GM13977 (cell line): ENCODE measurements at regions not wholly inside any gene's neighbourhood (a gene's known extent, or its start where the extent isn't known, plus 50 kb on each side); places are given as distances from the start of the nearest gene placed in this dataset.

Source experiments
- DNase-seq: peaks from one replicate; pipeline ENCODE4 v3.0.0; 2012; ENCODE audit warnings: low spot score
- in situ Hi-C: fragments of 300-500 bp; cut with MboI; formaldehyde crosslinking; loops from one replicate; pipeline ENCODE4 v1.12.0; 2022; ENCODE audit warnings: low sequenced_read_pairs, low pct_unique_long_range_greater_than_20kb, mixed read lengths, inconsistent platforms; ENCODE audit not compliant: unreplicated experiment
- TF ChIP-seq, protein P1 (sequence below): IDR thresholded peaks from 2 replicates; pipeline ENCODE4 v1.5.1; 2012; ENCODE audit warnings: mild to moderate bottlenecking, control low read depth; ENCODE audit not compliant: insufficient read depth; ENCODE audit errors: extremely low read depth, missing control alignments

DNA sequence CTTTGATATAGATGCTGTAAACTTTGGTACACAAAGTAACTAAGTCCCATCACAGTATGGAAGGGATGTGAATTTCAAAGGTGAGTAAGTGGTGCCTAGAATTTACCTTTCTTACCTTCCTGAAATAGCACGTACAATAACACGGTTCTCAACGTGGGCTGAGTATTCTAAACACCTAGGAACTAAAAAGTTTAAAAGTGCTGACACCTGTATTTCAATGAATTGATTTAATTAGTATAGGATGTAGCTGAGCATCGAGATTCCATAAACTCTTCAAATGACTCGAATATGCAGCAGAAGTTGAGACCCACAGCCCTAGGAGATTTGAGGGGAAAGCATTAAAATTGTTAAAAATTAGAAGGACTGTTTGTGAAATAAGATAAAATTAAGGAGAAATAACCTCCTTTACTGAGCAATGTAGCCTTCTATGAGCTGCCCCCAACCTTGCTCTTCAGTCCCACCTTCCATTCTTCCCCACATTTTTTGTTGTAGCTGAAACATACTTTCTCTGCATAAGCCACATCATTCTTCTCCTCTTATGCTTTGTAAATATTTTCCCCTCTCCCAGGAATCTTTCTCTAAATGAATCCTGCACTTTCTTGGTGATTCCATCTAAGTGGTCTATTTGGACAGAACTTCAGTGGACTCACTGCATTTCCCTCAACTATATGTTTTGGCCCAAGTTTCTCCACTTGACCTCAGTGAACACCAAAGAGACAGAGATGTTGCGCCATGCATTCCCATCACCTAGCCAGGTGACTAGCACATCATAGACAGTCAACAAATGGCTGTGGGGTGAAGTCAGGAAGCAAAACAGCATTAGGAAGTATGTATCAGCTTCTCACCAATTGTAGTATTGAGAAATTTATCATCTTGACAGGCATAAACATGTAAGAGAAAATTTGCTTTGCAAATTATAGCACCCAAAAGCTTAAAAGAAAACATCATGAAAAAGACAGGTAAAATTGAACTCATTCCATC is 156.5 kb upstream of the TAS2R1 start:
- in situ Hi-C loops = no loop called here
- no peak for DNase-seq
- TF ChIP-seq, protein P1, sequence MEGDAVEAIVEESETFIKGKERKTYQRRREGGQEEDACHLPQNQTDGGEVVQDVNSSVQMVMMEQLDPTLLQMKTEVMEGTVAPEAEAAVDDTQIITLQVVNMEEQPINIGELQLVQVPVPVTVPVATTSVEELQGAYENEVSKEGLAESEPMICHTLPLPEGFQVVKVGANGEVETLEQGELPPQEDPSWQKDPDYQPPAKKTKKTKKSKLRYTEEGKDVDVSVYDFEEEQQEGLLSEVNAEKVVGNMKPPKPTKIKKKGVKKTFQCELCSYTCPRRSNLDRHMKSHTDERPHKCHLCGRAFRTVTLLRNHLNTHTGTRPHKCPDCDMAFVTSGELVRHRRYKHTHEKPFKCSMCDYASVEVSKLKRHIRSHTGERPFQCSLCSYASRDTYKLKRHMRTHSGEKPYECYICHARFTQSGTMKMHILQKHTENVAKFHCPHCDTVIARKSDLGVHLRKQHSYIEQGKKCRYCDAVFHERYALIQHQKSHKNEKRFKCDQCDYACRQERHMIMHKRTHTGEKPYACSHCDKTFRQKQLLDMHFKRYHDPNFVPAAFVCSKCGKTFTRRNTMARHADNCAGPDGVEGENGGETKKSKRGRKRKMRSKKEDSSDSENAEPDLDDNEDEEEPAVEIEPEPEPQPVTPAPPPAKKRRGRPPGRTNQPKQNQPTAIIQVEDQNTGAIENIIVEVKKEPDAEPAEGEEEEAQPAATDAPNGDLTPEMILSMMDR = no peak

GRCh38 chr5:9785751-9786150 is 155.6 kb upstream of the TAS2R1 start:
- TF ChIP-seq, protein P1 = no peak
- no peak for DNase-seq
- in situ Hi-C loops = no loop called here

GRCh38 chr5:9784231-9784630 is 154.1 kb upstream of the TAS2R1 start:
- in situ Hi-C loops = no loop called here
- DNase-seq = no peak
- TF ChIP-seq, protein P1 = no peak

DNA sequence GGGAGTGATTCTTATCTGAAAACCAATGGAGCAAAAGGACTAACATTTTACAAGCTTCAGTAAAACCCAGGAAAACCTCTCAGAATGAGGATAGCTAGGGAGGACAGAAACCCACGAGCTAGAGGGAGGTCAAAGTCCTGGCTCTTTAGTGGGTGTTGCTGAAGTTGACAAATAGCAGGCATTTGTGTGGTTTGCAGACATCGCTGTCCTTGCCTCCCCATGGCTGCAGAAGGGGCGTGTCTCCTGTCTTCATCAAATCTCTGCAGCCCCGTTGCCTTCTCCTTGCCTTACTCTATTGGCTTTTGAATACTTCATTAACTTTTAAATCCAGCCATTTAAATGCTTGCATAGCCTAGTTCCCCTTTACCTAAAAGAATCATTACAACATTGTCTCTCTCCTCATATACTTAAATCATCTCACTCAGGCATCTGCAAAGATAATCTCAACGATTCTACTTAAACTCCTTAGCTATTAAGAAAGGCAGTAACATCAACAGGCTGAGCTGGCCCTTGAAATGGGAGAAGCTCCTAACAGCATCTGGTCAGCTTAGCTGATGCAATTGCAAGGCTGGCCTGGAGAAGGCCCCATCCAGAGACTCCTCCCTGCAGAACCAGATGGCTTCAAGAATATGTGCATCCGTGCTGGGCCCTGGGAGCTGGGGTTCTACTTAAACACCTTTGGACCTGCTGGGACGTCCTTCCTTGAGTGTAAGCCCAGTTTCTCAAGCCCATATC is 152.8 kb upstream of the TAS2R1 start:
- TF ChIP-seq, protein P1 = no peak
- in situ Hi-C loops = no loop called here
- DNase-seq = no peak

DNA sequence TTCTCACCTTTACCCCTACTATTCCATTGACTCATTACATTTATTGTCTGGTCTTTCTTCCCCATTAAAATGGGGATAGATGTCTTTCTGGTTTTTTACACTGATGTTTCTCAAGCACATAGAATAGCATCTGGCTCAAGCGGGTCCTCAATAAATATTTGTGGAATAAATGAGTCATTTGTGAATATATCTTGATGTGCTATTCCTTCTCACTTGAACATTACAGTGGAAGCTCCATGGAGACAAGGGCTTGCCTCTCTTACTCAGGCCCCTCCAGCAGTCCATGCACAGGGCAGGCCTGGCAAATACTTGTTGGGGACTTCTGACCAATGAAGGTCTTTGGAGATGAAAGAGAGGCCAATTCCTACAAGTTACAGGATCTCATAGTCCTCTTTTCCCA is 151.7 kb upstream of the TAS2R1 start:
- in situ Hi-C loops = no loop called here
- TF ChIP-seq, protein P1 = no peak
- no peak for DNase-seq

DNA sequence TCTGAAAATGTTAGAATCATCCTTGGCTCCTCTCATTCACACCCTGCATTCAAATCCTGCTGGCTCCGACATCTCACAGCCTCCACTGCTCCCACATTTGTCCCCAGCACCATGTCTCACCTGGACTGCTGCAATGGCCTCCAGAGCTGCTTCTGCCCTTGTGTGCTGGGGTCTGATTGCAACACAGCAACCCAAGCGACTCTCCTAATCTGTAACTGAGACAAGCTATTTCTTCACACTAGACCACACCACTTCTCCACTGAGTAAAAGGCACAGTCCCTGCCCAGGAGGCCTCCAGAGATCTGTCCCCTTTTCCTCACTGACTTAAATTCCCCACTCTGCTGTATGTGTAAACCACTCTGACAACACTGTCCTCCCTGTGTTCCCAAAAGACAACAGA is 151.1 kb upstream of the TAS2R1 start:
- no peak for DNase-seq
- in situ Hi-C loops = no loop called here
- TF ChIP-seq, protein P1 = no peak
